ENCODE measurements at regions not wholly inside any gene's neighbourhood (a gene's known extent, or its start where the extent isn't known, plus 50 kb on each side); places are given as distances from the start of the nearest gene placed in this dataset.

DNA sequence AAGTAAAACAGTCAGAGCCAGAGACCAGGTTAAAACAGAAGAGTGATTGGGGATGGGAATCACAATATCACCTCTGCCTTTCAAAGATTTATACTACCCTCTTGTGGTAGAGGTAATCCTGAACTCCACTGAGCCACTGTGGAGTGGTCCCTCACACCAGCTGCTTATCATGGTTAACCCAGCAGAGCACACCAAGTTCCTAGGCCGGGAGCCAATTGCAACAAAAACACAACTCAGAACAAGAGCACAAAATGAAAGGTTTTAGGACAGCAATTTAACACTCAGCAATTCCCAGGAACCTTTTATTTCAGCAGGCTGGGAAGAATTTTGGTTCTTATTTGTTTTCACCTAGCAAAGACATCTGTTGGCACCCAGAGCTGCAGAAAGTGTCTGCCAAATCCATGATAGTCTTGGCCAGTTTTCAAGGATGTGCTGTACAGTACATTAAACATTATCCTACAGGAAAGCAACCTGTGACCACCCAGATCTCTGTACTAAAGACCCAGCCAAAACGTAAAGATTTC lies 220.5 kb upstream of the ATXN7L3B start:
- Histone ChIP-seq H3K4me1 (ENCODE audit: insufficient read depth) (no peaks in the 10 kb centered on the region), H3K36me3 (ENCODE audit: insufficient read depth) (no peaks in the 10 kb centered on the region), H3K4me3 (no peak overlapping the region), H4K20me1 (replicated peaks; ENCODE audit: insufficient read depth) (no peaks in the 10 kb centered on the region), H3K79me2 (replicated peaks; ENCODE audit: insufficient read depth) (no peaks in the 10 kb centered on the region), H3K4me2 (no peak overlapping the region), H3K27me3 (ENCODE audit: insufficient read depth) (no peaks in the 10 kb centered on the region), H3K9me2 (ENCODE audit: insufficient read depth) (no peaks in the 10 kb centered on the region), H3F3A (replicated peaks; ENCODE audit: low read depth) (no peaks in the 10 kb centered on the region), H2AFZ (no peak overlapping the region), H3K27ac (ENCODE audit: low read depth) (no peak overlapping the region)
- DNase-seq (ENCODE audit: low spot score) (peak; percentile 74), ATAC-seq (peak; percentile 100)
- H3K9me3 Mint-ChIP-seq, result no peaks in the 10 kb centered on the region
- H3K4me3 Mint-ChIP-seq, result no peak overlapping the region
- TF ChIP-seq, protein P1, sequence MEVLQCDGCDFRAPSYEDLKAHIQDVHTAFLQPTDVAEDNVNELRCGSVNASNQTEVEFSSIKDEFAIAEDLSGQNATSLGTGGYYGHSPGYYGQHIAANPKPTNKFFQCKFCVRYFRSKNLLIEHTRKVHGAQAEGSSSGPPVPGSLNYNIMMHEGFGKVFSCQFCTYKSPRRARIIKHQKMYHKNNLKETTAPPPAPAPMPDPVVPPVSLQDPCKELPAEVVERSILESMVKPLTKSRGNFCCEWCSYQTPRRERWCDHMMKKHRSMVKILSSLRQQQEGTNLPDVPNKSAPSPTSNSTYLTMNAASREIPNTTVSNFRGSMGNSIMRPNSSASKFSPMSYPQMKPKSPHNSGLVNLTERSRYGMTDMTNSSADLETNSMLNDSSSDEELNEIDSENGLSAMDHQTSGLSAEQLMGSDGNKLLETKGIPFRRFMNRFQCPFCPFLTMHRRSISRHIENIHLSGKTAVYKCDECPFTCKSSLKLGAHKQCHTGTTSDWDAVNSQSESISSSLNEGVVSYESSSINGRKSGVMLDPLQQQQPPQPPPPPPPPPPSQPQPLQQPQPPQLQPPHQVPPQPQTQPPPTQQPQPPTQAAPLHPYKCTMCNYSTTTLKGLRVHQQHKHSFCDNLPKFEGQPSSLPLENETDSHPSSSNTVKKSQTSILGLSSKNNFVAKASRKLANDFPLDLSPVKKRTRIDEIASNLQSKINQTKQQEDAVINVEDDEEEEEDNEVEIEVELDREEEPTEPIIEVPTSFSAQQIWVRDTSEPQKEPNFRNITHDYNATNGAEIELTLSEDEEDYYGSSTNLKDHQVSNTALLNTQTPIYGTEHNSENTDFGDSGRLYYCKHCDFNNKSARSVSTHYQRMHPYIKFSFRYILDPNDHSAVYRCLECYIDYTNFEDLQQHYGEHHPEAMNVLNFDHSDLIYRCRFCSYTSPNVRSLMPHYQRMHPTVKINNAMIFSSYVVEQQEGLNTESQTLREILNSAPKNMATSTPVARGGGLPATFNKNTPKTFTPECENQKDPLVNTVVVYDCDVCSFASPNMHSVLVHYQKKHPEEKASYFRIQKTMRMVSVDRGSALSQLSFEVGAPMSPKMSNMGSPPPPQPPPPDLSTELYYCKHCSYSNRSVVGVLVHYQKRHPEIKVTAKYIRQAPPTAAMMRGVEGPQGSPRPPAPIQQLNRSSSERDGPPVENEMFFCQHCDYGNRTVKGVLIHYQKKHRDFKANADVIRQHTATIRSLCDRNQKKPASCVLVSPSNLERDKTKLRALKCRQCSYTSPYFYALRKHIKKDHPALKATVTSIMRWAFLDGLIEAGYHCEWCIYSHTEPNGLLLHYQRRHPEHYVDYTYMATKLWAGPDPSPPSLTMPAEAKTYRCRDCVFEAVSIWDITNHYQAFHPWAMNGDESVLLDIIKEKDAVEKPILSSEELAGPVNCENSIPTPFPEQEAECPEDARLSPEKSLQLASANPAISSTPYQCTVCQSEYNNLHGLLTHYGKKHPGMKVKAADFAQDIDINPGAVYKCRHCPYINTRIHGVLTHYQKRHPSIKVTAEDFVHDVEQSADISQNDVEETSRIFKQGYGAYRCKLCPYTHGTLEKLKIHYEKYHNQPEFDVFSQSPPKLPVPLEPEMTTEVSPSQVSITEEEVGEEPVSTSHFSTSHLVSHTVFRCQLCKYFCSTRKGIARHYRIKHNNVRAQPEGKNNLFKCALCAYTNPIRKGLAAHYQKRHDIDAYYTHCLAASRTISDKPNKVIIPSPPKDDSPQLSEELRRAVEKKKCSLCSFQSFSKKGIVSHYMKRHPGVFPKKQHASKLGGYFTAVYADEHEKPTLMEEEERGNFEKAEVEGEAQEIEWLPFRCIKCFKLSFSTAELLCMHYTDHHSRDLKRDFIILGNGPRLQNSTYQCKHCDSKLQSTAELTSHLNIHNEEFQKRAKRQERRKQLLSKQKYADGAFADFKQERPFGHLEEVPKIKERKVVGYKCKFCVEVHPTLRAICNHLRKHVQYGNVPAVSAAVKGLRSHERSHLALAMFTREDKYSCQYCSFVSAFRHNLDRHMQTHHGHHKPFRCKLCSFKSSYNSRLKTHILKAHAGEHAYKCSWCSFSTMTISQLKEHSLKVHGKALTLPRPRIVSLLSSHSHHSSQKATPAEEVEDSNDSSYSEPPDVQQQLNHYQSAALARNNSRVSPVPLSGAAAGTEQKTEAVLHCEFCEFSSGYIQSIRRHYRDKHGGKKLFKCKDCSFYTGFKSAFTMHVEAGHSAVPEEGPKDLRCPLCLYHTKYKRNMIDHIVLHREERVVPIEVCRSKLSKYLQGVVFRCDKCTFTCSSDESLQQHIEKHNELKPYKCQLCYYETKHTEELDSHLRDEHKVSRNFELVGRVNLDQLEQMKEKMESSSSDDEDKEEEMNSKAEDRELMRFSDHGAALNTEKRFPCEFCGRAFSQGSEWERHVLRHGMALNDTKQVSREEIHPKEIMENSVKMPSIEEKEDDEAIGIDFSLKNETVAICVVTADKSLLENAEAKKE (CRISPR knock-in tag; IDR thresholded peaks at IDR 0.05), result no peak
- TF ChIP-seq, protein P2, sequence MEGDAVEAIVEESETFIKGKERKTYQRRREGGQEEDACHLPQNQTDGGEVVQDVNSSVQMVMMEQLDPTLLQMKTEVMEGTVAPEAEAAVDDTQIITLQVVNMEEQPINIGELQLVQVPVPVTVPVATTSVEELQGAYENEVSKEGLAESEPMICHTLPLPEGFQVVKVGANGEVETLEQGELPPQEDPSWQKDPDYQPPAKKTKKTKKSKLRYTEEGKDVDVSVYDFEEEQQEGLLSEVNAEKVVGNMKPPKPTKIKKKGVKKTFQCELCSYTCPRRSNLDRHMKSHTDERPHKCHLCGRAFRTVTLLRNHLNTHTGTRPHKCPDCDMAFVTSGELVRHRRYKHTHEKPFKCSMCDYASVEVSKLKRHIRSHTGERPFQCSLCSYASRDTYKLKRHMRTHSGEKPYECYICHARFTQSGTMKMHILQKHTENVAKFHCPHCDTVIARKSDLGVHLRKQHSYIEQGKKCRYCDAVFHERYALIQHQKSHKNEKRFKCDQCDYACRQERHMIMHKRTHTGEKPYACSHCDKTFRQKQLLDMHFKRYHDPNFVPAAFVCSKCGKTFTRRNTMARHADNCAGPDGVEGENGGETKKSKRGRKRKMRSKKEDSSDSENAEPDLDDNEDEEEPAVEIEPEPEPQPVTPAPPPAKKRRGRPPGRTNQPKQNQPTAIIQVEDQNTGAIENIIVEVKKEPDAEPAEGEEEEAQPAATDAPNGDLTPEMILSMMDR (conservative IDR thresholded peaks at IDR 0.05; ENCODE audit: low read depth in 2 of 2), result peak; percentile 70 to 81
- TF ChIP-seq NANOG (IDR thresholded peaks at IDR 0.05; ENCODE audit: borderline replicate concordance) (no peak), CREB1 (CRISPR knock-in tag; IDR thresholded peaks at IDR 0.05; ENCODE audit: low read depth) (no peak)
- H3K27ac Mint-ChIP-seq, result no peak overlapping the region; the same call in 1 of the 2 replicates
- no peaks in the 10 kb centered on the region for H3K4me1 Mint-ChIP-seq
- no peaks in the 10 kb centered on the region for H3K36me3 Mint-ChIP-seq (ENCODE audit: low read depth)
- H3K27me3 Mint-ChIP-seq (ENCODE audit: insufficient read depth, low read depth, poor library complexity), result peaks cover 3% of the 10 kb centered on the region

All from GM23338 (cell line).